Glutamatergic neuron (in vitro differentiated cells): ENCODE measurements at regions not wholly inside any gene's neighbourhood (a gene's known extent, or its start where the extent isn't known, plus 50 kb on each side); places are given as distances from the start of the nearest gene placed in this dataset.

Experiments used
- DNase-seq: peaks from one replicate; pipeline ENCODE4 v3.0.0; 2022
- H3K27ac Mint-ChIP-seq: one replicate; pipeline ENCODE4 v1.8.0; 2020; ENCODE audit warnings: mild to moderate bottlenecking, mixed read lengths, inconsistent platforms; ENCODE audit not compliant: unreplicated experiment
- H3K27me3 Mint-ChIP-seq: one replicate; pipeline ENCODE4 v1.8.0; 2020; ENCODE audit warnings: mild to moderate bottlenecking, moderate library complexity, mixed read lengths, inconsistent platforms; ENCODE audit not compliant: unreplicated experiment
- H3K36me3 Mint-ChIP-seq: one replicate; pipeline ENCODE4 v1.8.0; 2020; ENCODE audit warnings: mild to moderate bottlenecking, mixed read lengths, inconsistent platforms; ENCODE audit not compliant: unreplicated experiment
- H3K4me1 Mint-ChIP-seq: one replicate; pipeline ENCODE4 v1.8.0; 2020; ENCODE audit warnings: mild to moderate bottlenecking, low read depth, mixed read lengths, inconsistent platforms; ENCODE audit not compliant: unreplicated experiment
- H3K4me3 Mint-ChIP-seq: one replicate; pipeline ENCODE4 v1.8.0; 2020; ENCODE audit warnings: mild to moderate bottlenecking, mixed read lengths, inconsistent platforms; ENCODE audit not compliant: unreplicated experiment
- H3K9me3 Mint-ChIP-seq: one replicate; pipeline ENCODE4 v1.8.0; 2020; ENCODE audit warnings: mild to moderate bottlenecking, moderate library complexity, mixed read lengths, inconsistent platforms; ENCODE audit not compliant: unreplicated experiment
- TF ChIP-seq, protein P1 (sequence below): fragments of 200-600 bp; sonication (generic); IDR thresholded peaks from one replicate; pipeline ENCODE4 v1.5.0; 2021; ENCODE audit not compliant: partially characterized antibody, unreplicated experiment

DNA sequence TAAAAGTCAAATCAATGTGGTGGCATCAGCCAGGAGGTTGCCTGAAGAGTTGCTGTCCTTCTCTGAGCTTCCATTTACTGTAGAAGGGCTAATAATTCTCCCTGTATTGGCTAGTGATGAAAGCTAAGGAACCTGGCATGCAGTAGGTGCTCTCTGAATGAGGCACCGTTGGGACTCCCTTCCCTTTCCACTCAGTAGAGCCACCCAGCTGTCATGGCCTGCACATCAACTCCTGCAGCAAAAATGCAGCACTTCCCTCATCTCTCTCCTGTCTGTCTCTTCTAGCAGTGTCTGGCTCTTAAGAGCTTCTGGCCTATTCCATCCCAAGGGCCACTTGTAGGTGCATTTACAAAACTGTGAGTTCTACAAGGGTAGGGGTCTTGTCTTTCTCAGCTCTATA lies 369.0 kb downstream of the MATN1 start:
- Mint-ChIP-seq H3K4me1 (peaks cover 2% of the 10 kb centered on the region), H3K27ac (no peak overlapping the region), H3K4me3 (no peak overlapping the region), H3K9me3 (peaks cover 5% of the 10 kb centered on the region), H3K36me3 (peaks cover 5% of the 10 kb centered on the region), H3K27me3 (peaks cover 4% of the 10 kb centered on the region)
- DNase-seq: no peak
- TF ChIP-seq, protein P1, sequence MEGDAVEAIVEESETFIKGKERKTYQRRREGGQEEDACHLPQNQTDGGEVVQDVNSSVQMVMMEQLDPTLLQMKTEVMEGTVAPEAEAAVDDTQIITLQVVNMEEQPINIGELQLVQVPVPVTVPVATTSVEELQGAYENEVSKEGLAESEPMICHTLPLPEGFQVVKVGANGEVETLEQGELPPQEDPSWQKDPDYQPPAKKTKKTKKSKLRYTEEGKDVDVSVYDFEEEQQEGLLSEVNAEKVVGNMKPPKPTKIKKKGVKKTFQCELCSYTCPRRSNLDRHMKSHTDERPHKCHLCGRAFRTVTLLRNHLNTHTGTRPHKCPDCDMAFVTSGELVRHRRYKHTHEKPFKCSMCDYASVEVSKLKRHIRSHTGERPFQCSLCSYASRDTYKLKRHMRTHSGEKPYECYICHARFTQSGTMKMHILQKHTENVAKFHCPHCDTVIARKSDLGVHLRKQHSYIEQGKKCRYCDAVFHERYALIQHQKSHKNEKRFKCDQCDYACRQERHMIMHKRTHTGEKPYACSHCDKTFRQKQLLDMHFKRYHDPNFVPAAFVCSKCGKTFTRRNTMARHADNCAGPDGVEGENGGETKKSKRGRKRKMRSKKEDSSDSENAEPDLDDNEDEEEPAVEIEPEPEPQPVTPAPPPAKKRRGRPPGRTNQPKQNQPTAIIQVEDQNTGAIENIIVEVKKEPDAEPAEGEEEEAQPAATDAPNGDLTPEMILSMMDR: no peak

DNA sequence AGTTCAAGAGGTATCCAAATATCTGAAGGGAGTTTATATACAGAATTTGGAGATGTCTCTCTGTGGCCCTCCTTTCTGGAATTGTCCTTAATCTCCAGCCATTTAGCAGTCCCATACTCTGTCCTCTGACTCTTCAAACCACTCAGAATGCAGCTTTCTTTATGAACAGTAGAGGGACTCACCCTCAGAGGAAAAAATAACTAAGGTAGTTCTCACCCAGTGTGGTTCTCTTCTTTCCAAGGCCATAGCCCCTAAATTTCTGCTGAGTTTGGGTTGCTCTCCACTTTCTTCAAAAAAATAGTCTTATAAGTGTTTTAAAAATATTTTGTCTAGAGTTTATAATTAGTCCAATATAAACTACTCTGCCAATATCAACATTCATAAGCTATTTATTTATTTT lies 369.7 kb downstream of the MATN1 start:
- H3K36me3 Mint-ChIP-seq: peaks cover 12% of the 10 kb centered on the region
- peaks cover 4% of the 10 kb centered on the region for H3K27me3 Mint-ChIP-seq
- H3K4me3 Mint-ChIP-seq: no peak overlapping the region
- no peak overlapping the region for H3K27ac Mint-ChIP-seq
- no peaks in the 10 kb centered on the region for H3K4me1 Mint-ChIP-seq
- DNase-seq: no peak
- H3K9me3 Mint-ChIP-seq: peaks cover 5% of the 10 kb centered on the region
- TF ChIP-seq, protein P1: peak; percentile 27

DNA sequence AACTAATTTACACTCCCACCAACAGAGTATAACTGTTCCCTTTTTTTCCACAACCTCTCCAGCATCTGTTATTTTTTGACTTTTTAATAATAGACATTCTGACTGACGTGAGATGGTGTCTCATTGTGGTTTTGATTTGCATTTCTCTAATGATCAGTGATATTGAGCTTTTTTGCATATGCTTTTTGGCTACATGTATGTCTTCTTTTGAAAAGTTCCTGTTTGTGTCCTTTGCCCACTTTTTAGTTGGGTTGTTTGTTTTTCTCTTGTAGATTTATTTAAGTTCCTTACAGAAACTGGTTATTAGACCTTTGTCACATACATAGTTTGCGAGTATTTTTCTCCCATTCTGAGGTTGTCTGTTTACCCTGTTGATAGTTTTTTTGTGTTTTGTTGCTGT lies 375.2 kb downstream of the MATN1 start:
- TF ChIP-seq, protein P1: no peak
- H3K27ac Mint-ChIP-seq: no peak overlapping the region

DNA sequence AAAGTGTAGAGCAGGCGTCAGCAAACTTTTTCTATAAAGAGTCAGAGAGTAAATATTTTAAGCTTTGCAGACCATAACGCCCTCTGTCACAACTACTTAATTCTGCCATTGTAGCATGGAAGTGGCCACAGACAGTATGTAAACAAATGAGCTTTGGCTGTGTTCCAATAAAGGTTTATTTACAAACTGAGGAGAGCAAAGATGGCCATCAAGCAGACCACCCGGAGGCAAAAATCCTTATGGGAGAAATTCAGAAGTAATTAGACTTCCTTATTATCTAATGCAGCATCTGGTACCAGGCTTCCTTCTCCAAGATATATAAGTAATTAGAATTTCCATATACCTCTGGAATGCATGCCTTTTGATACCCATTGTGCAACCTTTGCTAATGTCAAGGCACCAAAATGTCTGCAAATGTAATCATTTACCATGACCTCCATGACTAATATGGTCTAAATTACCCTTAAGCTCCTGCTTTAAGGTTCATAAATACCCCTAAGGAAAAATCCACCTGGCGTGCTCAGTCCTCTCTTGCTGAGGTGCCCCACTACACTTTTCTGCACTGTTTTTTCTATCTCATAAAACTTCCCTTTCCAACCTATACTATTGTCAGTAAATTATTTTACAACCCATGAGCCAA lies 377.8 kb downstream of the MATN1 start:
- H3K4me3 Mint-ChIP-seq: no peak overlapping the region
- H3K4me1 Mint-ChIP-seq: peaks cover 18% of the 10 kb centered on the region
- H3K9me3 Mint-ChIP-seq: peaks cover 3% of the 10 kb centered on the region
- peaks cover 7% of the 10 kb centered on the region for H3K36me3 Mint-ChIP-seq
- peaks cover 2% of the 10 kb centered on the region for H3K27me3 Mint-ChIP-seq
- DNase-seq: no peak
- TF ChIP-seq, protein P1: no peak
- peak overlapping the region; percentile 94 for H3K27ac Mint-ChIP-seq

More for the DNA sequence above, 375.2 kb downstream of the MATN1 start:
- Mint-ChIP-seq H3K36me3 (peaks cover 7% of the 10 kb centered on the region), H3K27me3 (peaks cover under 1% of the 10 kb centered on the region), H3K4me3 (no peak overlapping the region), H3K4me1 (peaks cover 18% of the 10 kb centered on the region), H3K9me3 (peaks cover 4% of the 10 kb centered on the region)
- DNase-seq: no peak

DNA sequence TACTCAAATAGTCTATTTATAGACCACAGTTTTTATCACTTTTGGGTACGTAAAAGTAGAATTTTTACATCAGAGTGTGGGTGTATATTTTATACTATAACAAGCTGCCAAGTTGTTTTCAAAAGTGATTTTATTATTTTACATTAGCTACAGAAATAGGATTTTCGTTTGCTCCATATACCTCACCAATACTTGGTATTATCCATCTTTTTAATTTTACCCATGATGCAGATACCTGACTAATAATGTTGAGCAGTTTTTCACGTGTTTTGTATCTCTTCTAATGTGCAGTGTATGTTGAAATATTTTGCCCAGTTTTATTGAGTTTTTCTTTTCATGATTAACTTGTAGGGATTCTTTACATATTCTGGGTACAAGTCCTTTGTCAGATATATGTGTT lies 379.8 kb downstream of the MATN1 start:
- peaks cover 18% of the 10 kb centered on the region for H3K4me1 Mint-ChIP-seq
- no peak overlapping the region for H3K27ac Mint-ChIP-seq
- no peaks in the 10 kb centered on the region for H3K36me3 Mint-ChIP-seq
- TF ChIP-seq, protein P1: no peak
- H3K4me3 Mint-ChIP-seq: no peak overlapping the region
- peaks cover 3% of the 10 kb centered on the region for H3K9me3 Mint-ChIP-seq
- peaks cover 2% of the 10 kb centered on the region for H3K27me3 Mint-ChIP-seq
- DNase-seq: no peak
